Breast epithelium (tissue), 4 donors: ENCODE measurements at regions not wholly inside any gene's neighbourhood (a gene's known extent, or its start where the extent isn't known, plus 50 kb on each side); places are given as distances from the start of the nearest gene placed in this dataset.

ENCODE experiments used
- DNase-seq, 2 donors: peaks; one replicate each; pipeline ENCODE4 v3.0.0-alpha.2; 2019; ENCODE audit warnings: low spot score in 2 of 2
- H3K27ac ChIP-seq, 2 donors: fragments of 200-600 bp; sonication (generic) in 1 of 2; one replicate each; pipeline ENCODE4 v1.5.1; 2016 to 2019; ENCODE audit warnings: mild to moderate bottlenecking in 1 of 2
- H3K27me3 ChIP-seq, 2 donors: fragments of 200-600 bp; sonication (generic) in 1 of 2; one replicate each; pipeline versions ENCODE4 v1.5.1 to v1.6.0; 2017 to 2019; ENCODE audit warnings: control low read depth in 1 of 2, mild to moderate bottlenecking in 1 of 2
- H3K36me3 ChIP-seq: fragments of 200-600 bp; one replicate; pipeline ENCODE4 v1.5.1; 2019
- H3K4me1 ChIP-seq, 2 donors: fragments of 200-600 bp; sonication (generic); one replicate each; pipeline ENCODE4 v1.5.1; 2016 to 2019; ENCODE audit warnings: control low read depth in 1 of 2
- H3K4me3 ChIP-seq, 3 donors: fragments of 200-600 bp; sonication (generic); 1 replicate in 2 of 3; 2 replicates in 1 of 3; pipeline ENCODE4 v1.5.1; 2016 to 2019; ENCODE audit warnings: mild to moderate bottlenecking in 3 of 3, moderate library complexity in 2 of 3
- H3K9me3 ChIP-seq, 2 donors: fragments of 200-600 bp; sonication (generic) in 1 of 2; one replicate each; pipeline ENCODE4 v1.5.1; 2016 to 2019; ENCODE audit warnings: control low read depth in 1 of 2
- POLR2A ChIP-seq: fragments of 450-650 bp; IDR thresholded peaks from one replicate; pipeline ENCODE4 v1.6.1; 2016; ENCODE audit warnings: antibody characterized with exemption, mild to moderate bottlenecking, moderate library complexity
- POLR2AphosphoS5 ChIP-seq, 3 donors: sonication (generic); formaldehyde crosslinking; IDR thresholded peaks; one replicate each; pipeline ENCODE4 v1.6.1; 2017; ENCODE audit warnings: antibody characterized with exemption in 3 of 3
- intact Hi-C: fragments of 100-400 bp; cut with DNase I; formaldehyde crosslinking; loops from one replicate; pipeline ENCODE4 v1.15.1; 2023; ENCODE audit warnings: low total_unique reads
- TF ChIP-seq, protein P1 (sequence below), 3 donors: fragments of 450-650 bp; IDR thresholded peaks; one replicate each; pipeline ENCODE4 v1.5.1; 2016 to 2017; ENCODE audit warnings: antibody characterized with exemption in 3 of 3, mild to moderate bottlenecking in 3 of 3, moderate library complexity in 3 of 3

- no peak overlapping the region for H3K4me3 ChIP-seq
- H3K9me3 ChIP-seq, result no peaks in the 10 kb centered on the region
- no peaks in the 10 kb centered on the region for H3K4me1 ChIP-seq
- H3K27me3 ChIP-seq, result no peaks in the 10 kb centered on the region
- no peak for DNase-seq
- TF ChIP-seq, protein P1, sequence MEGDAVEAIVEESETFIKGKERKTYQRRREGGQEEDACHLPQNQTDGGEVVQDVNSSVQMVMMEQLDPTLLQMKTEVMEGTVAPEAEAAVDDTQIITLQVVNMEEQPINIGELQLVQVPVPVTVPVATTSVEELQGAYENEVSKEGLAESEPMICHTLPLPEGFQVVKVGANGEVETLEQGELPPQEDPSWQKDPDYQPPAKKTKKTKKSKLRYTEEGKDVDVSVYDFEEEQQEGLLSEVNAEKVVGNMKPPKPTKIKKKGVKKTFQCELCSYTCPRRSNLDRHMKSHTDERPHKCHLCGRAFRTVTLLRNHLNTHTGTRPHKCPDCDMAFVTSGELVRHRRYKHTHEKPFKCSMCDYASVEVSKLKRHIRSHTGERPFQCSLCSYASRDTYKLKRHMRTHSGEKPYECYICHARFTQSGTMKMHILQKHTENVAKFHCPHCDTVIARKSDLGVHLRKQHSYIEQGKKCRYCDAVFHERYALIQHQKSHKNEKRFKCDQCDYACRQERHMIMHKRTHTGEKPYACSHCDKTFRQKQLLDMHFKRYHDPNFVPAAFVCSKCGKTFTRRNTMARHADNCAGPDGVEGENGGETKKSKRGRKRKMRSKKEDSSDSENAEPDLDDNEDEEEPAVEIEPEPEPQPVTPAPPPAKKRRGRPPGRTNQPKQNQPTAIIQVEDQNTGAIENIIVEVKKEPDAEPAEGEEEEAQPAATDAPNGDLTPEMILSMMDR (IDR thresholded peaks at IDR 0.05), result no peak
- no peak for TF ChIP-seq POLR2AphosphoS5 (IDR thresholded peaks at IDR 0.05)
- no peak for TF ChIP-seq POLR2A
- no peak overlapping the region for H3K27ac ChIP-seq
- intact Hi-C loops, result no loop called here
- no peaks in the 10 kb centered on the region for H3K36me3 ChIP-seq
Observed at GRCh38 chr7:24504040-24504439, 69.2 kb upstream of the PALS2 start.

DNA sequence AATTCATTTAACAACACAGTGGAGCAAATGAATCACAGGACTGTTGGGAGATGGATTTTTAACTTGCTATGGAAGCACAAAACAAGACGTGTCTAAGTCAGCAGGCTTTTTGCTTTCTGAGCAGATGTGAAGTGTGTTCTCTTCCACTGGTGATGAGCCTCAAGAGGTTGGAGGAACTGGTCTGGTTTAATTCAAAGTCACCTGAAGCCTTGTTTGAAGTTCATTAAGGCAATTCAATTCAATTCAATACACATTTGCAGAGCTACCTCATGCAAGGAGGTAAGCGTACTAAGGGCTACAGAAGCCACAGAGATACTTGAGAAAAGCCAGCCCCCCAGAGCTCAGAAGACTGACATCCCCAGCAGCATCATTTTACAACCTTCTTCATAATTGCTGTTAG lies 68.4 kb upstream of the PALS2 start:
- DNase-seq, result no peak
- TF ChIP-seq POLR2A (no peak), POLR2AphosphoS5 (IDR thresholded peaks at IDR 0.05) (no peak)
- TF ChIP-seq, protein P1 (IDR thresholded peaks at IDR 0.05), result no peak
- intact Hi-C loops, result no loop called here

GRCh38 chr7:24505968-24506367 lies 67.3 kb upstream of the PALS2 start:
- intact Hi-C loops, result no loop called here
- Histone ChIP-seq H3K36me3 (no peaks in the 10 kb centered on the region), H3K4me3 (no peak overlapping the region), H3K9me3 (no peaks in the 10 kb centered on the region), H3K4me1 (no peaks in the 10 kb centered on the region), H3K27ac (no peak overlapping the region), H3K27me3 (no peaks in the 10 kb centered on the region)
- TF ChIP-seq, protein P1 (IDR thresholded peaks at IDR 0.05), result no peak
- TF ChIP-seq POLR2A, result no peak
- TF ChIP-seq POLR2AphosphoS5 (IDR thresholded peaks at IDR 0.05), result no peak
- no peak for DNase-seq

More for the DNA sequence above, 68.4 kb upstream of the PALS2 start:
- H3K36me3 ChIP-seq, result no peaks in the 10 kb centered on the region
- no peaks in the 10 kb centered on the region for H3K9me3 ChIP-seq
- H3K27me3 ChIP-seq, result no peaks in the 10 kb centered on the region
- no peak overlapping the region for H3K4me3 ChIP-seq
- no peaks in the 10 kb centered on the region for H3K4me1 ChIP-seq
- no peak overlapping the region for H3K27ac ChIP-seq

- intact Hi-C loops, result no loop called here
- TF ChIP-seq POLR2A (no peak), POLR2AphosphoS5 (IDR thresholded peaks at IDR 0.05) (no peak)
- TF ChIP-seq, protein P1 (IDR thresholded peaks at IDR 0.05), result no peak
- no peak for DNase-seq
- Histone ChIP-seq H3K27ac (no peak overlapping the region), H3K9me3 (no peaks in the 10 kb centered on the region), H3K36me3 (no peaks in the 10 kb centered on the region), H3K4me1 (no peaks in the 10 kb centered on the region), H3K4me3 (no peak overlapping the region), H3K27me3 (no peaks in the 10 kb centered on the region)
Observed at GRCh38 chr7:24508316-24508715, 64.9 kb upstream of the PALS2 start.

GRCh38 chr7:24510759-24511158 lies 62.5 kb upstream of the PALS2 start:
- DNase-seq, result no peak
- Histone ChIP-seq H3K27ac (no peak overlapping the region), H3K4me1 (no peaks in the 10 kb centered on the region), H3K4me3 (no peak overlapping the region), H3K9me3 (no peaks in the 10 kb centered on the region), H3K27me3 (no peaks in the 10 kb centered on the region), H3K36me3 (no peaks in the 10 kb centered on the region)
- intact Hi-C loops, result no loop called here
- TF ChIP-seq POLR2AphosphoS5 (IDR thresholded peaks at IDR 0.05) (no peak), POLR2A (no peak)
- TF ChIP-seq, protein P1 (IDR thresholded peaks at IDR 0.05), result no peak
